ENCODE measurements at regions not wholly inside any gene's neighbourhood (a gene's known extent, or its start where the extent isn't known, plus 50 kb on each side); places are given as distances from the start of the nearest gene placed in this dataset.

- TF ChIP-seq, protein P1, sequence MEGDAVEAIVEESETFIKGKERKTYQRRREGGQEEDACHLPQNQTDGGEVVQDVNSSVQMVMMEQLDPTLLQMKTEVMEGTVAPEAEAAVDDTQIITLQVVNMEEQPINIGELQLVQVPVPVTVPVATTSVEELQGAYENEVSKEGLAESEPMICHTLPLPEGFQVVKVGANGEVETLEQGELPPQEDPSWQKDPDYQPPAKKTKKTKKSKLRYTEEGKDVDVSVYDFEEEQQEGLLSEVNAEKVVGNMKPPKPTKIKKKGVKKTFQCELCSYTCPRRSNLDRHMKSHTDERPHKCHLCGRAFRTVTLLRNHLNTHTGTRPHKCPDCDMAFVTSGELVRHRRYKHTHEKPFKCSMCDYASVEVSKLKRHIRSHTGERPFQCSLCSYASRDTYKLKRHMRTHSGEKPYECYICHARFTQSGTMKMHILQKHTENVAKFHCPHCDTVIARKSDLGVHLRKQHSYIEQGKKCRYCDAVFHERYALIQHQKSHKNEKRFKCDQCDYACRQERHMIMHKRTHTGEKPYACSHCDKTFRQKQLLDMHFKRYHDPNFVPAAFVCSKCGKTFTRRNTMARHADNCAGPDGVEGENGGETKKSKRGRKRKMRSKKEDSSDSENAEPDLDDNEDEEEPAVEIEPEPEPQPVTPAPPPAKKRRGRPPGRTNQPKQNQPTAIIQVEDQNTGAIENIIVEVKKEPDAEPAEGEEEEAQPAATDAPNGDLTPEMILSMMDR (IDR thresholded peaks at IDR 0.05 in 2 of 3, conservative IDR thresholded peaks at IDR 0.05 in 1 of 3; ENCODE audit: insufficient read depth in 2 of 3, low read depth in 1 of 3, low read length in 3 of 3): no peak
- TF ChIP-seq KDM1A (IDR thresholded peaks at IDR 0.05) (no peak), CCAR2 (IDR thresholded peaks at IDR 0.05; ENCODE audit: low read depth, low read length) (no peak), CREB5 (CRISPR knock-in tag; IDR thresholded peaks at IDR 0.05) (no peak), FOXK2 (conservative IDR thresholded peaks at IDR 0.05 in 1 of 2, IDR thresholded peaks at IDR 0.05 in 1 of 2; ENCODE audit: low read depth in 2 of 2) (no peak), HMGN3 (IDR thresholded peaks at IDR 0.05; ENCODE audit: borderline replicate concordance, extremely low read depth, insufficient read length, low read depth, low read length) (no peak), HDAC6 (IDR thresholded peaks at IDR 0.05; ENCODE audit: low read depth, low read length) (no peak)
- TF ChIP-seq, protein P2, sequence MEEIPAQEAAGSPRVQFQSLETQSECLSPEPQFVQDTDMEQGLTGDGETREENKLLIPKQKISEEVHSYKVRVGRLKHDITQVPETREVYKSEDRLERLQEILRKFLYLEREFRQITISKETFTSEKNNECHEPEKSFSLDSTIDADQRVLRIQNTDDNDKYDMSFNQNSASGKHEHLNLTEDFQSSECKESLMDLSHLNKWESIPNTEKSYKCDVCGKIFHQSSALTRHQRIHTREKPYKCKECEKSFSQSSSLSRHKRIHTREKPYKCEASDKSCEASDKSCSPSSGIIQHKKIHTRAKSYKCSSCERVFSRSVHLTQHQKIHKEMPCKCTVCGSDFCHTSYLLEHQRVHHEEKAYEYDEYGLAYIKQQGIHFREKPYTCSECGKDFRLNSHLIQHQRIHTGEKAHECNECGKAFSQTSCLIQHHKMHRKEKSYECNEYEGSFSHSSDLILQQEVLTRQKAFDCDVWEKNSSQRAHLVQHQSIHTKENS (CRISPR knock-in tag; IDR thresholded peaks at IDR 0.05): no peak
These were observed 166.6 kb downstream of the ZNF330 start for GRCh38 chr4:141387299-141387698.
